Urothelium cell line (cell line): ENCODE measurements at regions not wholly inside any gene's neighbourhood (a gene's known extent, or its start where the extent isn't known, plus 50 kb on each side); places are given as distances from the start of the nearest gene placed in this dataset.

Source experiments
- DNase-seq: peaks from one replicate; pipeline ENCODE4 v3.0.0; 2011; ENCODE audit warnings: low spot score, mixed read lengths
- FAIRE-seq: peaks from 2 replicates; lab custom pipeline; 2011; peaks lifted over from hg19 to GRCh38; lab: Jason Lieb, UNC

- FAIRE-seq (no peak), DNase-seq (no peak)
Observed at GRCh38 chr5:67267512-67268216, 71.1 kb upstream of the CD180 start.

- DNase-seq = no peak
- no peak for FAIRE-seq
Observed at GRCh38 chr5:67266654-67267350, 70.2 kb upstream of the CD180 start.

- FAIRE-seq = no peak
Observed at GRCh38 chr5:67265951-67266350, 69.4 kb upstream of the CD180 start.

GRCh38 chr5:67263656-67264408, 67.2 kb upstream of the CD180 start:
- FAIRE-seq (no peak), DNase-seq (no peak)

More at GRCh38 chr5:67265951-67266350, 69.4 kb upstream of the CD180 start:
- DNase-seq = no peak

GRCh38 chr5:67262956-67263355, 66.4 kb upstream of the CD180 start:
- FAIRE-seq (no peak), DNase-seq (no peak)

DNA sequence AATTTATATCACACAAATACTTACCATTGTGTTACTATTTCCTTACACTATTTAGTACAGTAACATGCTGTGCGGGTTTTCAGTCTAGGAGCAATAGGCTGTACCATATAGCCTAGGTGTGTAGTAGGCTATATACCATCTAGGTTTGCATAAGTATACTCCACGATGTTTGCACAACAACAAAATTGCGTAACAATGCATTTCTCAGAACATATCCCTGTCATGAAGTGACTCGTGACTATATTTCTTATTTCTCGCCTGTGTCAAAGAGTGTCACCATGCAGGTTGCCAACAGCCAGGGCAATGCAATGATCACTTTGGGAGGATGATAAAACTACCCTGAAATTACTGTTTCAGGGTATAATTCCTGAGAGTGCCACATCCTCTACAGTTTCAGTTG, 65.6 kb upstream of the CD180 start:
- DNase-seq (no peak), FAIRE-seq (no peak)

DNA sequence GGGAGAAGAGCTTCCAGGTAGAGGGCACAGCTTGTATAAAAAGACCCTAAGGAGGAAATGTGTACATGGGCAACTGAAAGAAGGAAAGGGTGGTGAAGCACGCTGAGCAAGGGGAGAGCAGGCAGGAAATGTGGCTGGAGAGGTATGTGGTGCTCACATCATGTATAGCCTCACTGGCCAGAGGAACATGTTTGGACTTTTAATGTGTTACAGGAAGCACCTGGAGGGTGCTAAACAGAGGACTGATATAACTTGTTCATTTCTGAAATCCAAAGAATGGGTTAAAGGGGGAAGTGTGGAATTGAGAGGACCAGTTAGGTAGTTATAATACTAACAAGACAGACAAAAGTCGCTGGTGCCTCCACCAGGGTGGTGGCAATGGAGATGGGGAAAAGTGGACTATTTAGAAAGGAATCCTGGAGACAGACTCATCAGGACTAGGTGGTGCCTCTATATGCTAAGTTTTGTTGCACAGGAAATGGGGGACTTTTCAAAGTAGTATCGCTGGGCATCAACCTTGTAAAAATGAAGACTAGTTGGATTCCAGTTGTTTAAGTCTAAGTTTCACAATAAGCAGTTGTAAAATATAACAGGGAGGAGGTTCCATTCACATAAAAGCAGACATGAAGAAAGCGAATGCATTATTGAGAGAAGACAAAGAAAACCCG, 63.1 kb upstream of the CD180 start:
- DNase-seq (no peak), FAIRE-seq (no peak)

GRCh38 chr5:67257500-67257899, 60.9 kb upstream of the CD180 start:
- no peak for DNase-seq

GRCh38 chr5:67257077-67257476, 60.5 kb upstream of the CD180 start:
- no peak for DNase-seq
- FAIRE-seq = no peak

More at GRCh38 chr5:67257500-67257899, 60.9 kb upstream of the CD180 start:
- FAIRE-seq = no peak

DNA sequence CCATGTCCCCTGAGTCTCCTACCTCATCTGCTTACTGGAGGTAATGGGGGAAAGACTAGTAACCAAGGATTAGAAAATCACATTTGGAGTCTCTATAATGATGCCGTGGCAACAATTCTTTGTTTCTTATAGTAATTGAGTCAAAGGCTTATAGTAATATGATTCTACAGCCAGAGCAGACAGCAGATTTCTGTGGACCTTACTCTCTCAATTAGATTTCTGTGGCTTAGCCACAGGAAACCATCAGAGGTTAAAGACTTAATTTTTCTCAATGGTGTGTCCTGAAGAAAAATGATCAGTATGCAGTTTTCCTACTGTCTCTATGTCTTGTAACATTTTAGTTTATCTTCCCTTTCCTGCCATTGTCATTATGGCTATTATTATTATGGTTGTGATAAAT, 59.3 kb upstream of the CD180 start:
- FAIRE-seq = no peak
- DNase-seq = no peak

DNA sequence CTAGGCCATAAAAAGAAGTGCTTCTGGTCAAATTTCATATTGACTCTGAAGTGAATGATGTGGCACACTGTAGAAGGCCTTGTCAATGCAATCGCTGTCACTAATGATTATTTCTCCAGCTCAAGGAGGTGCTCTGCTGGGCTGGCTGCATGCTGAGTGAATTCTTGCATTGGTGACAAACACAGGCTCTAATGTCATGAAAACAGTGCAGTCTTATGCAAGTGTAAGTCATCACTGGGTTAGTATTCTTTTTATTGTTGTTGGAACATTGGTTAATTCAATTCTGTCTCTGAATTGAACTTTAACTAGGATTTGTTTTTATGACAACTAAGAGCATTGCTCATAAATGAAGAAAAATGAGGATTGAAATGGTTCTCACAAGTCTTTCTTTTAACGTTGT, 57.3 kb upstream of the CD180 start:
- no peak for FAIRE-seq
- no peak for DNase-seq

DNA sequence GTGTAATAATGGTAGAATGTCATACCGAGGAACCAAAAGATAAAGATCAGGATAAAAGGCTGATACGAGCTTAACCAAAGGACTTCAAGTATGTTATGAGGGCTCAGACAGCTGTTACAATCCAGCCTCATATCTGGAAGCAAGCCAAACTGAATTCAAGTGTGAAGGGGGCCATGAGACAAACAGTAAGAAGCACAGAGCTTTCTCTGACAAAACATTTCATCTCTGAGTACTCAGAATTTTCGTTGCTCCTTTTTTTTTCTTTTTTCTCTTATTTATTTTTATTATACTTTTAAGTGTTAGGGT, 52.9 kb upstream of the CD180 start:
- FAIRE-seq = no peak
- DNase-seq = no peak

DNA sequence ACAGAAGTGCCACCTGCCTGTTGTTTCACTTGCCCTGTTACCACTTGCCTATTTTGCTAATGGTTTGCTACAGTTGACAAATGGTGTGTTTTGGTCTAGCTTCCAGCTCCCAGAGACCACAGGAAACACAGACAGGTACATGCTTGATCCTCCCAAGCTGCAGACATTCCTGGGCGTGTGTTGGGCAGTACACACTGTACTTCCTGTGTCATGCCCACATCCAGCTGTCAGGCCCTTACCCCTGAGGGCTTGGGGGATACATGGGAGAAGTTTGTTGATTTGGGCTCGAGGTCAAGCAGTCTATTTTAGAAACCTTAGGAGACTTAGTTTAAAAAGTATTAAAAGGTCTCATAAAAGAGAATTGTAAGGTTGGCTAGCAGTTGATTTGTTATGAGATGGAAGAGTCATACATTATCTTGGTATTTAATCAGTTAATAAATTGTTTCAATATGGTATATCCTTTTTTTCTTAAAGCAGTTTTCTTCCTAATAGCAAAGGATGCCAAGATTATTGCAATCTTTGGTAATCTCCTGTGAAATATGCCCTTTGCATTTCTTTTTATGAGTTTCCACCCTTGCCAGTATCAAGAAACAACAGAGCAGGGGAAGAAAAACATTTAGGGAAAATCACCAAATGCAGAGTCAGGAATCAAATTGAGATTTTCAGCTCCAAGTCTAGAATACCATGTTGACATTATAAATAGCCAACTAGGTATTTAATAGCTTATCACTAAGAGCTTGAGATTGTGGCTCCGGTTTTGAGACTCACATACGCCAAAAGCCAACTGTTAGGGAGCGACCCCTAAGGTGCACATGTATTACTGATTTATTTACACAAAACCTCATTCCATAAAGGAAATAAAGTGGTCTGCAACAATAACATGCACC, 52.3 kb upstream of the CD180 start:
- FAIRE-seq (no peak), DNase-seq (no peak)

DNA sequence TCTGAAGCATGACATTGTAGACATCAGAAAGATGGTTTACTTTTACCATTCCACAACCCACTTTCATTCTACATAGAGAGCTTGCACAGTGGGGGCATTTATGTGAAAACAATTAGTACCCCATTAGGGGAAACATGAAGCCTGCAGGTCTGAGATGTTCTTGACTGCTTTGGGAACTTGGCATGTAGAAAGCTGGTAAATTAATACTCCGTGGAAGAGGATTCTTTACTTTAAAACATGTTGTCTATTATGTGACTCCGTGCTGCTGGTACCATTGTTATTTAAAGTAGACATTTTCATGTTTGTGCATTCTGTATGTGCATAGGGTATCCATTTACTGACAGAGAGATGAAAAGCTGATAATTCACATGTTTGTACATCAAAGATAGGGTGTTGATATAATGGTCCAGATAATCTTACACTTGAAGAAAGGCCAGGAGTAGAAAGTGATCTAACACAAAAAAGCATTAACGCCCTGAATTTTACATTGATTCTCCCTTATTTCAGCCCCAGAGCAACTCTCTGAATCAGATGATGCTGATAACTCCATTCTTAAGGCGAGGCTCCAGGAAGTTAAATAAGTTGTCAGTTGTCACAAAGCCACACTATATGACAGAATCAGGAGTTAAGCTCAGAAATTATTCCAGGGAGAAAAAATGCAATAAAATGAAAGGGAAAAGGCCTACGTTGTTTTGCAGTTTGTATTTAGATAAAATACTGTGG, 50.1 kb upstream of the CD180 start:
- no peak for DNase-seq
- FAIRE-seq = no peak
